HCT116 (cell line): ENCODE measurements at regions not wholly inside any gene's neighbourhood (a gene's known extent, or its start where the extent isn't known, plus 50 kb on each side); places are given as distances from the start of the nearest gene placed in this dataset.

Experiments
- ATAC-seq: fragments of 200-7000 bp; cut with Tn5 transposase; 2 replicates; pipeline ENCODE4 v1.9.1; 2020; ENCODE audit warnings: mild to moderate bottlenecking, moderate library complexity
- BruUV-seq: library from RNA; stranded (reverse); fragments of 400-500 nt; replicated peaks from 2 replicates; lab custom pipeline; 2021; lab: Mats Ljungman, UMichigan
- CTCF ChIA-PET: fragments of 300-600 bp; sonication (Branson Sonifier 250); formaldehyde crosslinking; loops from one replicate; lab custom pipeline; 2021; ENCODE audit warnings: antibody characterized with exemption; lab: Charles Lee
- POLR2A ChIA-PET: fragments of 300-600, 350-600 bp; sonication (Branson Sonifier 250); formaldehyde crosslinking; loops from one replicate; lab custom pipeline; 2021; ENCODE audit warnings: antibody characterized with exemption; lab: Charles Lee
- RAD21 ChIA-PET, 2 experiments: fragments of 300-600 bp; sonication (Branson Sonifier 250); formaldehyde crosslinking; loops; one replicate each; lab custom pipeline; 2023; ENCODE audit warnings: low total read pairs in 2 of 2; ENCODE audit not compliant: uncharacterized antibody in 2 of 2, unreplicated experiment in 2 of 2, low non-redundant PET in 1 of 2; lab: Charles Lee
- DNase-seq: peaks from one replicate; pipeline ENCODE4 v3.0.0-alpha.2; 2010; ENCODE audit warnings: low read depth, low spot score
- H2AFZ ChIP-seq: fragments of 200-600 bp; shearing (Covaris generic), sonication (generic); 2 replicates; pipeline ENCODE4 v1.6.1; 2017; ENCODE audit warnings: low read depth, mixed run types, mixed read lengths, antibody characterized with exemption, low read length; ENCODE audit not compliant: poor library complexity, severe bottlenecking
- H3K27ac ChIP-seq: 2 replicates; pipeline ENCODE4 v1.5.1; 2012; ENCODE audit warnings: low read depth, low read length
- H3K27me3 ChIP-seq: fragments of 200-600 bp; sonication (generic); 2 replicates; pipeline ENCODE4 v1.6.1; 2016; ENCODE audit warnings: mixed run types, low read length, mixed read lengths; ENCODE audit not compliant: insufficient read depth
- H3K36me3 ChIP-seq, 2 experiments: fragments of 200-500 bp in 1 of 2; fragments of 200-600 bp in 1 of 2; sonication (Bioruptor generic) in 1 of 2; sonication (generic) in 1 of 2; 2 replicates each; pipeline versions ENCODE4 v1.5.1 to v1.6.1; 2014 to 2016; ENCODE audit warnings: low read length in 2 of 2, inconsistent platforms in 1 of 2, mixed read lengths in 1 of 2, mixed run types in 1 of 2; ENCODE audit not compliant: insufficient read depth in 2 of 2, control insufficient read depth in 1 of 2
- H3K4me1 ChIP-seq, 2 experiments: fragments of 200-600 bp in 1 of 2; sonication (generic) in 1 of 2; 2 replicates each; pipeline versions ENCODE4 v1.5.1 to v1.6.1; 2012 to 2017; ENCODE audit warnings: low read length in 2 of 2, inconsistent platforms in 1 of 2, mild to moderate bottlenecking in 1 of 2, mixed read lengths in 1 of 2, mixed run types in 1 of 2, moderate library complexity in 1 of 2; ENCODE audit not compliant: insufficient read depth in 2 of 2, control insufficient read depth in 1 of 2
- H3K4me2 ChIP-seq: fragments of 200-600 bp; sonication (generic); 2 replicates; pipeline ENCODE4 v1.6.1; 2017; ENCODE audit warnings: mixed run types, low read length, mixed read lengths
- H3K4me3 ChIP-seq, 2 experiments: fragments of 200-600 bp in 1 of 2; sonication (generic) in 1 of 2; replicated peaks in 1 of 2; 2 replicates each; pipeline ENCODE4 v1.5.1; 2011 to 2016; ENCODE audit warnings: low read length in 2 of 2, control low read depth in 1 of 2, low read depth in 1 of 2, mild to moderate bottlenecking in 1 of 2, mixed read lengths in 1 of 2, mixed run types in 1 of 2
- H3K79me2 ChIP-seq: fragments of 200-600 bp; sonication (generic); 2 replicates; pipeline ENCODE4 v1.6.1; 2017; ENCODE audit warnings: mild to moderate bottlenecking, mixed run types, low read length, moderate library complexity, mixed read lengths; ENCODE audit not compliant: insufficient read depth
- H3K9ac ChIP-seq: fragments of 200-600 bp; sonication (generic); 2 replicates; pipeline ENCODE4 v1.6.1; 2016; ENCODE audit warnings: low read length, mixed read lengths
- H3K9me2 ChIP-seq: fragments of 200-600 bp; sonication (generic), shearing (Covaris generic); 2 replicates; pipeline ENCODE4 v1.6.1; 2017; ENCODE audit warnings: mixed run types, mild to moderate bottlenecking, moderate library complexity; ENCODE audit not compliant: insufficient read depth
- H3K9me3 ChIP-seq, 2 experiments: fragments of 200-500 bp in 1 of 2; fragments of 200-600 bp in 1 of 2; sonication (Bioruptor generic) in 1 of 2; sonication (generic) in 1 of 2; 2 replicates each; pipeline ENCODE4 v1.6.1; 2014 to 2017; ENCODE audit warnings: low read length in 2 of 2, mixed read lengths in 2 of 2, inconsistent platforms in 1 of 2, low read depth in 1 of 2, mild to moderate bottlenecking in 1 of 2, mixed run types in 1 of 2, moderate library complexity in 1 of 2; ENCODE audit not compliant: control insufficient read depth in 1 of 2, insufficient read depth in 1 of 2
- H4K20me1 ChIP-seq: fragments of 200-600 bp; sonication (generic), shearing (Covaris generic); 2 replicates; pipeline ENCODE4 v1.6.1; 2017; ENCODE audit warnings: mixed run types, mild to moderate bottlenecking, moderate library complexity; ENCODE audit not compliant: insufficient read depth
- CTCF ChIP-seq, 3 experiments: fragments of 200-600 bp in 1 of 3; sonication (generic) in 1 of 3; IDR thresholded peaks in 2 of 3; conservative IDR thresholded peaks in 1 of 3; 2 replicates each; pipeline ENCODE4 v1.5.1; 2012 to 2017; ENCODE audit warnings: low read depth in 2 of 3, low read length in 2 of 3, antibody characterized with exemption in 1 of 3, borderline replicate concordance in 1 of 3, control low read depth in 1 of 3, mild to moderate bottlenecking in 1 of 3, mixed read lengths in 1 of 3, mixed run types in 1 of 3, moderate library complexity in 1 of 3; ENCODE audit not compliant: insufficient read depth in 1 of 3
- EZH2phosphoT487 ChIP-seq: fragments of 200-600 bp; IDR thresholded peaks from 2 replicates; pipeline ENCODE4 v1.6.1; 2018; ENCODE audit warnings: antibody characterized with exemption, borderline replicate concordance
- RAD21 ChIP-seq: IDR thresholded peaks from 2 replicates; pipeline ENCODE4 v1.6.1; 2012; ENCODE audit warnings: low read depth, mild to moderate bottlenecking
- SIN3A ChIP-seq: IDR thresholded peaks from 2 replicates; pipeline ENCODE4 v1.6.1; 2012; ENCODE audit warnings: low read depth
- SP1 ChIP-seq: IDR thresholded peaks from 2 replicates; pipeline ENCODE4 v1.6.1; 2012; ENCODE audit warnings: low read depth
- ZFX ChIP-seq: fragments of 450-650 bp; IDR thresholded peaks from 2 replicates; pipeline ENCODE4 v1.6.1; 2017
- ZNF274 ChIP-seq: fragments of 200-500 bp; sonication (Bioruptor generic); IDR thresholded peaks from 2 replicates; pipeline ENCODE4 v1.6.1; 2014; ENCODE audit warnings: mild to moderate bottlenecking, low read depth, low read length, inconsistent platforms
- intact Hi-C: fragments of 100-400 bp; cut with micrococcal nuclease; formaldehyde crosslinking; loops from 2 replicates; pipeline ENCODE4 v1.10.0; 2022

- no peak overlapping the region for H3K9ac ChIP-seq
- ChIA-PET POLR2A (no interaction called here), CTCF (interaction anchor here (1.4 kb wide), 1 partner anchor 10 kb away, joined by 11 read pairs; no protein-coding TSS in a partner anchor), RAD21 (no interaction called here)
- no peaks in the 10 kb centered on the region for H3K4me1 ChIP-seq
- no TSS peak for BruUV-seq
- no peak overlapping the region for H3K4me3 ChIP-seq
- TF ChIP-seq ZNF274: no peak
- TF ChIP-seq ZFX: no peak
- no peak for TF ChIP-seq SIN3A
- peaks cover 3 to 5% of the 10 kb centered on the region in 2 experiments; a peak in 2 of 4 replicates for H3K9me3 ChIP-seq
- H3K36me3 ChIP-seq: no peaks in the 10 kb centered on the region; a peak in 1 of 4 replicates
- no peak overlapping the region for H3K27ac ChIP-seq
- H3K79me2 ChIP-seq: no peaks in the 10 kb centered on the region
- no peaks in the 10 kb centered on the region for H3K9me2 ChIP-seq
- no peak for DNase-seq
- no peak overlapping the region for H3K4me2 ChIP-seq
- H4K20me1 ChIP-seq: no peaks in the 10 kb centered on the region; the same call in 1 of the 2 replicates
- H2AFZ ChIP-seq: no peak overlapping the region
- H3K27me3 ChIP-seq: no peaks in the 10 kb centered on the region
- intact Hi-C loops: no loop called here
- no peak for ATAC-seq
These were observed 132.7 kb upstream of the DDHD1 start for GRCh38 chr14:53285821-53286220.

GRCh38 chr14:53285064-53285463, 131.9 kb upstream of the DDHD1 start:
- Histone ChIP-seq H4K20me1 (no peaks in the 10 kb centered on the region; the same call in 1 of the 2 replicates), H3K4me2 (no peak overlapping the region), H3K4me3 (no peak overlapping the region), H3K79me2 (no peaks in the 10 kb centered on the region), H3K36me3 (no peaks in the 10 kb centered on the region; a peak in 1 of 4 replicates), H3K27ac (no peak overlapping the region), H3K4me1 (no peaks in the 10 kb centered on the region), H3K9me2 (no peaks in the 10 kb centered on the region), H2AFZ (no peak overlapping the region), H3K9ac (no peak overlapping the region), H3K9me3 (peaks cover 3 to 5% of the 10 kb centered on the region in 2 experiments; a peak in 2 of 4 replicates), H3K27me3 (no peaks in the 10 kb centered on the region)
- DNase-seq (no peak), ATAC-seq (no peak)
- no TSS peak for BruUV-seq
- intact Hi-C loops: no loop called here
- ChIA-PET CTCF (interaction anchor here (0.8 to 1.4 kb wide), 2 partner anchors 11 to 1063 kb away, joined by 3 to 11 read pairs; no protein-coding TSS in a partner anchor), RAD21 (no interaction called here), POLR2A (no interaction called here)
- TF ChIP-seq RAD21 (no peak), EZH2phosphoT487 (no peak), CTCF (IDR thresholded peaks at IDR 0.05 in 2 of 3, conservative IDR thresholded peaks at IDR 0.05 in 1 of 3; ENCODE audit: borderline replicate concordance in 1 of 3, insufficient read depth in 1 of 3, low read depth in 2 of 3, low read length in 2 of 3) (no peak), ZNF274 (no peak), SP1 (no peak), SIN3A (no peak)
